CD4-positive, alpha-beta memory T cell (primary cell): ENCODE measurements at regions not wholly inside any gene's neighbourhood (a gene's known extent, or its start where the extent isn't known, plus 50 kb on each side); places are given as distances from the start of the nearest gene placed in this dataset.

Experiments used
- CTCF ChIA-PET: fragments of 350-600 bp; sonication (Branson Sonifier 250); formaldehyde crosslinking; loops from one replicate; lab custom pipeline; 2021; ENCODE audit warnings: inconsistent platforms; ENCODE audit not compliant: partially characterized antibody; lab: Charles Lee
- POLR2A ChIA-PET: fragments of 350-600 bp; sonication (Branson Sonifier 250); formaldehyde crosslinking; loops from one replicate; lab custom pipeline; 2021; ENCODE audit not compliant: partially characterized antibody; lab: Charles Lee
- DNase-seq, 5 donors: peaks; one replicate each; pipeline versions ENCODE4 v3.0.0 to v3.0.0-alpha.2; 2020 to 2022; ENCODE audit warnings: mixed read lengths in 1 of 5
- H3K27ac ChIP-seq: one replicate; pipeline ENCODE4 v1.7.0; 2013; ENCODE audit warnings: low read depth, low read length
- H3K27me3 ChIP-seq: 2 replicates; pipeline ENCODE4 v1.7.0; 2013; ENCODE audit warnings: mild to moderate bottlenecking, low read length, moderate library complexity; ENCODE audit not compliant: insufficient read depth
- H3K36me3 ChIP-seq: 2 replicates; pipeline ENCODE4 v1.7.0; 2013; ENCODE audit warnings: mild to moderate bottlenecking, low read length, moderate library complexity; ENCODE audit not compliant: insufficient read depth
- H3K4me1 ChIP-seq: 2 replicates; pipeline ENCODE4 v1.7.0; 2013; ENCODE audit warnings: mild to moderate bottlenecking, low read length, moderate library complexity; ENCODE audit not compliant: insufficient read depth
- H3K4me3 ChIP-seq, 2 donors: one replicate each; pipeline ENCODE4 v1.7.0; 2013; ENCODE audit warnings: low read length in 2 of 2, mild to moderate bottlenecking in 1 of 2
- H3K9me3 ChIP-seq, 2 donors: one replicate each; pipeline ENCODE4 v1.7.0; 2013; ENCODE audit warnings: low read length in 2 of 2, control low read depth in 1 of 2; ENCODE audit not compliant: control insufficient read depth in 1 of 2
- H3K27ac Mint-ChIP-seq, 7 donors: one replicate each; pipeline ENCODE4 v1.8.0; 2020 to 2021; ENCODE audit warnings: mixed read lengths in 7 of 7, mild to moderate bottlenecking in 6 of 7, inconsistent platforms in 3 of 7, moderate library complexity in 3 of 7
- H3K27me3 Mint-ChIP-seq, 2 donors: one replicate each; pipeline ENCODE4 v1.8.0; 2020 to 2021; ENCODE audit warnings: mixed read lengths in 2 of 2
- H3K36me3 Mint-ChIP-seq, 2 donors: one replicate each; pipeline ENCODE4 v1.8.0; 2020 to 2021; ENCODE audit warnings: mixed read lengths in 2 of 2, inconsistent platforms in 1 of 2, mild to moderate bottlenecking in 1 of 2
- H3K4me1 Mint-ChIP-seq, 4 donors: one replicate each; pipeline ENCODE4 v1.8.0; 2020 to 2021; ENCODE audit warnings: mixed read lengths in 4 of 4, mild to moderate bottlenecking in 1 of 4
- H3K4me3 Mint-ChIP-seq, 8 donors: one replicate each; pipeline ENCODE4 v1.8.0; 2020 to 2021; ENCODE audit warnings: mixed read lengths in 8 of 8, mild to moderate bottlenecking in 7 of 8, moderate library complexity in 6 of 8, inconsistent platforms in 3 of 8
- H3K9me3 Mint-ChIP-seq, 8 donors: one replicate each; pipeline ENCODE4 v1.8.0; 2020 to 2021; ENCODE audit warnings: mixed read lengths in 8 of 8, mild to moderate bottlenecking in 5 of 8, inconsistent platforms in 3 of 8, moderate library complexity in 1 of 8
- intact Hi-C: fragments of 100-400 bp; cut with micrococcal nuclease; formaldehyde crosslinking; loops from one replicate; pipeline ENCODE4 v1.15.1; 2023

DNA sequence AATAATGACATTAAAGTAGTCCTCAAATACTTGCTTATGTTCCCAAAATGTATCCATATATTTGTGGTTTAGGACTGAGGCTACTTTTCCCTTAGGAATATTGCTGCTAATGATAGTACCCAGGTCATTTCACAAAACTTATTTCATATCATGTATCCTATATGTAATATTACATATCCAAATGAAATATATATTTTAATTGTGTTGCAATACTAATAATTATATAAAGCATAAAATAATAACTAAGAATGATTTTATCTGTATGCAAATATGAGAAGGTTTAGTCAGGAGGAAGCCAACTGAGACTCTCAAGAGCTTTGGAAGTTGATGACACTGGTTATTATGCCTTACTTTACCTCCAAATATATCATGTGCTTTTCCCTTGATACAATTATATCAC, 231.5 kb upstream of the KLF14 start:
- POLR2A ChIA-PET, result interaction anchor here (0.9 to 1.7 kb wide), 2 partner anchors 8 to 9 kb away, joined by 3 to 6 read pairs; no protein-coding TSS in a partner anchor

GRCh38 chr7:130966246-130967009, 232.4 kb upstream of the KLF14 start:
- intact Hi-C loops, result no loop called here
- Mint-ChIP-seq H3K27ac (peak overlapping the region in 6 of 7 donors; percentile 31 to 94 (median 64)), H3K4me3 (peak overlapping the region in 1 of 8 donors; percentile 4), H3K9me3 (peaks cover 0 to 1% (median 0%) of the 10 kb centered on the region in 8 donors), H3K36me3 (peaks cover 11 to 38% of the 10 kb centered on the region in 2 donors), H3K4me1 (peaks cover 47 to 66% (median 56%) of the 10 kb centered on the region in 4 donors), H3K27me3 (no peaks in the 10 kb centered on the region)
- Histone ChIP-seq H3K9me3 (no peaks in the 10 kb centered on the region), H3K4me3 (no peak overlapping the region), H3K27me3 (no peaks in the 10 kb centered on the region), H3K36me3 (peaks cover 8% of the 10 kb centered on the region), H3K27ac (no peak overlapping the region), H3K4me1 (peaks cover 73% of the 10 kb centered on the region)
- no peak for DNase-seq
- CTCF ChIA-PET, result interaction anchor here (2.0 to 6.2 kb wide), 2 partner anchors 16 to 69 kb away, joined by 7 to 28 read pairs; no protein-coding TSS in a partner anchor
- POLR2A ChIA-PET, result interaction anchor here (0.6 to 1.7 kb wide), 3 partner anchors 8 to 1018 kb away, joined by 3 to 6 read pairs (median 3); no protein-coding TSS in a partner anchor

More for the DNA sequence above, 231.5 kb upstream of the KLF14 start:
- no peak overlapping the region for H3K4me3 Mint-ChIP-seq
- Histone ChIP-seq H3K27ac (no peak overlapping the region), H3K27me3 (no peaks in the 10 kb centered on the region), H3K4me1 (peaks cover 70% of the 10 kb centered on the region), H3K4me3 (no peak overlapping the region), H3K9me3 (no peaks in the 10 kb centered on the region), H3K36me3 (peaks cover 8% of the 10 kb centered on the region)
- peaks cover 43 to 62% (median 53%) of the 10 kb centered on the region in 4 donors for H3K4me1 Mint-ChIP-seq
- H3K27ac Mint-ChIP-seq, result peak overlapping the region in 1 of 7 donors; percentile 31
- intact Hi-C loops, result no loop called here
- peaks cover 11 to 42% of the 10 kb centered on the region in 2 donors for H3K36me3 Mint-ChIP-seq
- CTCF ChIA-PET, result interaction anchor here (2.0 to 6.2 kb wide), 2 partner anchors 17 to 68 kb away, joined by 7 to 28 read pairs; no protein-coding TSS in a partner anchor
- H3K9me3 Mint-ChIP-seq, result peaks cover 0 to 5% (median 0%) of the 10 kb centered on the region in 8 donors
- no peak for DNase-seq
- no peaks in the 10 kb centered on the region for H3K27me3 Mint-ChIP-seq

- intact Hi-C loops, result loop anchor here (1.0 kb wide), 1 partner anchor 9 kb away; no protein-coding TSS in a partner anchor
Measured at GRCh38 chr7:130970196-130970595, 236.2 kb upstream of the KLF14 start.

GRCh38 chr7:130970696-130971095, 236.7 kb upstream of the KLF14 start:
- Histone ChIP-seq H3K9me3 (no peaks in the 10 kb centered on the region), H3K4me3 (no peak overlapping the region), H3K27me3 (no peaks in the 10 kb centered on the region), H3K27ac (no peak overlapping the region), H3K36me3 (peaks cover 8% of the 10 kb centered on the region), H3K4me1 (peaks cover 76% of the 10 kb centered on the region)
- H3K36me3 Mint-ChIP-seq, result peaks cover 40 to 58% of the 10 kb centered on the region in 2 donors
- H3K27ac Mint-ChIP-seq, result peak overlapping the region in 6 of 7 donors; percentile 13 to 86 (median 78)
- peaks cover 0 to 7% (median 0%) of the 10 kb centered on the region in 8 donors for H3K9me3 Mint-ChIP-seq
- ChIA-PET CTCF (interaction anchor here (0.8 to 2.6 kb wide), 7 partner anchors 9 to 74 kb away, joined by 3 to 19 read pairs (median 3); no protein-coding TSS in a partner anchor), POLR2A (interaction anchor here (0.7 to 2.8 kb wide), 5 partner anchors 8 to 74 kb away, joined by 3 to 15 read pairs (median 7); no protein-coding TSS in a partner anchor)
- intact Hi-C loops, result loop anchor here (1.0 kb wide), 1 partner anchor 9 kb away; no protein-coding TSS in a partner anchor
- no peaks in the 10 kb centered on the region for H3K27me3 Mint-ChIP-seq
- peak overlapping the region in 6 of 8 donors; percentile 12 to 78 (median 40) for H3K4me3 Mint-ChIP-seq
- peaks cover 53 to 81% (median 72%) of the 10 kb centered on the region in 4 donors for H3K4me1 Mint-ChIP-seq
- peak in 1 of 5 donors; percentile 53 for DNase-seq

More at GRCh38 chr7:130970196-130970595, 236.2 kb upstream of the KLF14 start:
- H3K36me3 ChIP-seq, result peaks cover 8% of the 10 kb centered on the region
- H3K27ac ChIP-seq, result no peak overlapping the region
- peak overlapping the region in 7 of 8 donors; percentile 12 to 78 (median 32) for H3K4me3 Mint-ChIP-seq
- ChIA-PET CTCF (interaction anchor here (0.6 to 2.6 kb wide), 8 partner anchors 10 to 74 kb away, joined by 3 to 19 read pairs (median 4); no protein-coding TSS in a partner anchor), POLR2A (interaction anchor here (1.0 to 2.8 kb wide), 5 partner anchors 8 to 56 kb away, joined by 4 to 15 read pairs (median 7); no protein-coding TSS in a partner anchor)
- peaks cover 76% of the 10 kb centered on the region for H3K4me1 ChIP-seq
- peaks cover 0 to 5% (median 0%) of the 10 kb centered on the region in 8 donors for H3K9me3 Mint-ChIP-seq
- no peak for DNase-seq
- H3K27me3 Mint-ChIP-seq, result no peaks in the 10 kb centered on the region
- H3K27me3 ChIP-seq, result no peaks in the 10 kb centered on the region
- H3K27ac Mint-ChIP-seq, result peak overlapping the region; percentile 15 to 86 (median 76)
- H3K4me3 ChIP-seq, result no peak overlapping the region
- peaks cover 35 to 53% of the 10 kb centered on the region in 2 donors for H3K36me3 Mint-ChIP-seq
- H3K9me3 ChIP-seq, result no peaks in the 10 kb centered on the region
- peaks cover 52 to 76% (median 67%) of the 10 kb centered on the region in 4 donors for H3K4me1 Mint-ChIP-seq

DNA sequence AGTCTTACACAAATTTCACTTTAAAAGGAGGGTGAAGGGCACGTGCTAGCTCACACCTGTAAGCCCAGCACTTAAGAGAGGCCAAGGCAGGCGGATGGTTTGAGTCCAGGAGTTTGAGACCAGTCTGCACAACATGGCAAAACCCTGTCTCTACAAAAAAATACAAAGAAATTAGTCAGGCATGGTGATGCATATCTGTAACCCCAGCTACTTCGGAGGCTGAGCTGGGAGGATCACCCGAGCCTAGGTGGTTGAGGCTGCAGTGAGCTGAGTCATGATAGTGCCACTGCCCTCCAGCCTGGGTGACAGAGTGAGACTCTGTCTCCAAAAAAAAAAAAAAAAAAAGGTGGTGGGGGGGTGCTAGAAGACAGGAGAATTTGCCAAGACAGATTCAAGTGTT, 237.3 kb upstream of the KLF14 start:
- ChIA-PET POLR2A (interaction anchor here (2.2 to 2.8 kb wide), 2 partner anchors 12 to 57 kb away, joined by 13 to 15 read pairs; no protein-coding TSS in a partner anchor), CTCF (interaction anchor here (0.9 to 2.6 kb wide), 7 partner anchors 8 to 75 kb away, joined by 3 to 19 read pairs (median 3); no protein-coding TSS in a partner anchor)
- peak in 1 of 5 donors; percentile 80 for DNase-seq
- intact Hi-C loops, result no loop called here
- Mint-ChIP-seq H3K36me3 (peaks cover 41 to 59% of the 10 kb centered on the region in 2 donors), H3K4me3 (peak overlapping the region in 7 of 8 donors; percentile 2 to 71 (median 32)), H3K9me3 (peaks cover 0 to 10% (median 0%) of the 10 kb centered on the region in 8 donors), H3K27me3 (no peaks in the 10 kb centered on the region), H3K27ac (peak overlapping the region; percentile 52 to 86 (median 76)), H3K4me1 (peaks cover 55 to 83% (median 71%) of the 10 kb centered on the region in 4 donors)
- H3K27me3 ChIP-seq, result no peaks in the 10 kb centered on the region
- H3K36me3 ChIP-seq, result peaks cover 5% of the 10 kb centered on the region
- no peak overlapping the region for H3K27ac ChIP-seq
- H3K4me1 ChIP-seq, result peaks cover 73% of the 10 kb centered on the region
- no peaks in the 10 kb centered on the region for H3K9me3 ChIP-seq
- H3K4me3 ChIP-seq, result no peak overlapping the region

DNA sequence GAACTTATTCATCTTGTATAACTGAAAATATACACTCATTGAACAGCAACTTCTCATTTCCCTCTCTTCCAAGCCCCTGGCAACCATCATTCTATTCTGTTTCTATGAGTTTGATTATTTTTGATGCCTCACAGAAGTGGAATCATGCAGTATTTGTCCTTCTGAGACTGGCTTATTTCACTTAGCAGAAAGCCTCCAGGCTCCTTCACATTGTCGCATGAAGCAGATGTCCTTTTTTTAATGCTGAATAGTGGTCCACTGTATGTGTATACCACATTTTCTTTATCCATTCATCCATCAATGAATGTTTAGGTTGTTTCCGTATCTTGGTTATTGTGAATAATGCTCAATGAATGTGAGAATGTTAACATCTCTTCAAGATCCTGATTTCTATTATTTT, 238.2 kb upstream of the KLF14 start:
- H3K36me3 ChIP-seq, result no peaks in the 10 kb centered on the region
- H3K27me3 Mint-ChIP-seq, result no peaks in the 10 kb centered on the region
- peak overlapping the region in 5 of 8 donors; percentile 1 to 55 (median 46) for H3K4me3 Mint-ChIP-seq
- no peak overlapping the region for H3K27ac ChIP-seq
- peaks cover 50 to 80% (median 70%) of the 10 kb centered on the region in 4 donors for H3K4me1 Mint-ChIP-seq
- peaks cover 0 to 9% (median 0%) of the 10 kb centered on the region in 8 donors for H3K9me3 Mint-ChIP-seq
- peaks cover 64% of the 10 kb centered on the region for H3K4me1 ChIP-seq
- ChIA-PET CTCF (interaction anchor here (0.9 to 2.6 kb wide), 3 partner anchors 10 to 76 kb away, joined by 3 to 19 read pairs (median 10); no protein-coding TSS in a partner anchor), POLR2A (interaction anchor here (0.7 to 2.8 kb wide), 2 partner anchors 37 to 58 kb away, joined by 3 to 13 read pairs; no protein-coding TSS in a partner anchor)
- DNase-seq, result peak in 1 of 5 donors; percentile 3
- peak overlapping the region in 5 of 7 donors; percentile 1 to 86 (median 62) for H3K27ac Mint-ChIP-seq
- no peaks in the 10 kb centered on the region for H3K9me3 ChIP-seq
- H3K27me3 ChIP-seq, result no peaks in the 10 kb centered on the region
- no peak overlapping the region for H3K4me3 ChIP-seq
- peaks cover 37 to 58% of the 10 kb centered on the region in 2 donors for H3K36me3 Mint-ChIP-seq
- intact Hi-C loops, result no loop called here
